ENCODE measurements at regions not wholly inside any gene's neighbourhood (a gene's known extent, or its start where the extent isn't known, plus 50 kb on each side); places are given as distances from the start of the nearest gene placed in this dataset.
"Not testable (repeated sequence)": the region's sequence is repeated elsewhere in the genome, so short reads cannot be mapped to it uniquely, and the experiment has no call there.

DNA sequence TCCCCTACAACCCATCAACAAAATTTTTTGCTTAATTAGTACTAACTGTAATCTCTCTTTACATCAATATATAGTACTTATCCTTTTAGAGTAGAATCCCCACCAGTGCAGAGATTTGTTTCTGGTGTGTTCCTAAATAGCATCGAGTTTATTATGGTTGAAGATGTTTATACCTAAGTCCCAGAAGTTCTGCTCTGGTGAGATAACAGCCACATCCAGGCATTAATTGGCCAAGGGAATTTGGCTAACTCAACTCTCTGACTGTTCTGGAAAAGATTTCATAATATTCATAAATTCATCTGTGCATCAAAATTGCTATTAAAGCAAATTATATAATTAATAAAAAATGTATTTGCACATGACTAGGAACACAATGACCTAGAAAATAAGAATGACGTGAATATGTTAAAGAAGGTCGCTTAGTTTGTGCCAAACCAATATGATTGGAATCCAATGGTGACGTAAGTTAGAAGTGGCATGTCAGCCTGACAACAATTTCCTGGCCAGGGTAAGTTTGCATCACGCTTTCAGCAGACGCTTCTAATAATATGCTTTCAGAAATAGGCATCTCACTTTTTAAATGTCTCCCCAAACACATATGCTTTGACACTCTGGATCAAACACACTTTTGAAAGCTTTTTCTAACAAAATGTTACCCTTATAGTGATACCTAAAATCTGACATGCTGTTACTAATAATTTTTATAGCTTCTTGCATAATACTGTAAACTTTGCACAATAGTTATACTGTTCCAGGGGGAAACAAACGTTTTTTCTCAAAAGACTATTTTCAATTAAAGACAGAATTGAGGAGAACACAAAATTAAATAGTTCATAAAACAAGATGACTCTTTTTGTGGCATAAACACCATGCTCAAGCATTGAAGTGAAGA lies 236.7 kb downstream of the TENT5A start (continued):
- TF ChIP-seq HDAC6 (IDR thresholded peaks at IDR 0.05; ENCODE audit: low read depth, low read length) (no peak), CHD1 (IDR thresholded peaks at IDR 0.05; ENCODE audit: low read depth, low read length) (no peak)

DNA sequence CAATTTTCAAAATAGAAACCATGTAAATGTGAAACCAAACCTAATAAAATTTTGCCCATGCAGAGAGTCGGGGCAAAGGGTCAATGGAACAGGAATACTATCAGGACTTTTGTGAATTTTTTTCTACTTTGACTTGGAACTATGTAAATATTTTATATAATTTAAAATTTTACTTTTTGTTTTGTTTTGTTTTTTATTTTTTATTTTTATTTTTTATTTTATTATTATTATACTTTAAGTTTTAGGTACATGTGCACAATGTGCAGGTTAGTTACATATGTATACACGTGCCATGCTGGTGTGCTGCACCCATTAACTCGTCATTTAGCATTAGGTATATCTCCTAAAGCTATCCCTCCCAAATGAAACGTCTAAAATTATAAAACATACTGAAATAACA lies 238.3 kb downstream of the TENT5A start:
- H3K56ac ChIP-seq (replicated peaks; ENCODE audit: insufficient read length, low read depth, low read length); CTCF ChIA-PET (ENCODE audit: partially characterized antibody); H3K27me3 ChIP-seq (replicated peaks in 1 of 4; ENCODE audit: control insufficient read depth in 3 of 4, extremely low read depth in 1 of 4, insufficient read depth in 3 of 4, low read length in 3 of 4); H4K8ac ChIP-seq (ENCODE audit: extremely low read depth, insufficient read depth, low read length); H2BK120ac ChIP-seq (replicated peaks; ENCODE audit: low read depth, low read length); H3K27ac ChIP-seq (ENCODE audit: low read depth, low read length); H2AFZ ChIP-seq (ENCODE audit: low read length); H2BK15ac ChIP-seq (ENCODE audit: low read length); H3K36me3 ChIP-seq (ENCODE audit: control insufficient read depth in 2 of 4, insufficient read depth in 4 of 4, low read length in 3 of 4); H3K79me1 ChIP-seq (ENCODE audit: low read depth, low read length); H3K4me1 ChIP-seq (replicated peaks in 1 of 4; ENCODE audit: control insufficient read depth in 3 of 4, insufficient read depth in 4 of 4, low read length in 3 of 4); POLR2A ChIA-PET (ENCODE audit: partially characterized antibody); H2BK20ac ChIP-seq (ENCODE audit: low read length); H3K18ac ChIP-seq (ENCODE audit: extremely low read depth, low read length); H2BK12ac ChIP-seq (ENCODE audit: low read depth, low read length); H3K23me2 ChIP-seq (ENCODE audit: low read depth, low read length); DNase-seq (ENCODE audit: low read depth in 1 of 2, low spot score in 2 of 2); H3K4me3 ChIP-seq (ENCODE audit: extremely low read depth in 1 of 4, insufficient read depth in 2 of 4, low read depth in 3 of 4, low read length in 4 of 4); H2BK5ac ChIP-seq (ENCODE audit: low read depth, low read length); H3K9me3 ChIP-seq (ENCODE audit: insufficient read depth in 2 of 2, low read depth in 1 of 2, low read length in 1 of 2); H3K4me2 ChIP-seq (ENCODE audit: insufficient read depth in 1 of 2, low read depth in 2 of 2, low read length in 2 of 2); H3K23ac ChIP-seq (ENCODE audit: insufficient read length); H4K20me1 ChIP-seq (replicated peaks in 1 of 2; ENCODE audit: control insufficient read depth in 1 of 2, insufficient read depth in 2 of 2, low read length in 2 of 2); H3K9ac ChIP-seq (replicated peaks in 1 of 4; ENCODE audit: extremely low read depth in 1 of 4, low read depth in 3 of 4, low read length in 3 of 4); H4K5ac ChIP-seq (ENCODE audit: insufficient read length, low read depth, low read length); H3K14ac ChIP-seq (ENCODE audit: insufficient read length); H2AK5ac ChIP-seq (ENCODE audit: low read depth, low read length); H3K79me2 ChIP-seq (ENCODE audit: control insufficient read depth in 1 of 2, insufficient read depth in 2 of 2, low read length in 2 of 2); FAIRE-seq; H4K91ac ChIP-seq (replicated peaks; ENCODE audit: insufficient read length, low read length); H3K4ac ChIP-seq (replicated peaks; ENCODE audit: insufficient read length, low read depth, low read length): not testable (repeated sequence)
- WGBS, 2 experiments (ENCODE audit: extremely low coverage in 1 of 2, insufficient coverage in 1 of 2, insufficient read length in 1 of 2, insufficient replicate concordance in 2 of 2, low coverage in 1 of 2, low lambda C conversion rate in 2 of 2, missing lambda C conversion rate in 1 of 2): 91% methylated on average over 4 of the region's 4 CpGs; no CpG with 5 or more reads in 1 of the 2 experiments

All from H1 (cell line).